B cell (primary cell): ENCODE measurements at regions not wholly inside any gene's neighbourhood (a gene's known extent, or its start where the extent isn't known, plus 50 kb on each side); places are given as distances from the start of the nearest gene placed in this dataset.

Source experiments
- EZH2 ChIP-seq: IDR thresholded peaks from 2 replicates; pipeline ENCODE4 v1.6.1; 2012; ENCODE audit warnings: borderline replicate concordance, low read depth, mild to moderate bottlenecking, moderate library complexity, low read length; ENCODE audit not compliant: insufficient read depth, poor library complexity, severe bottlenecking
- TF ChIP-seq, protein P1 (sequence below): fragments of 200-600 bp; IDR thresholded peaks from one replicate; pipeline ENCODE4 v1.8.0; 2022; ENCODE audit warnings: antibody characterized with exemption, mild to moderate bottlenecking

DNA sequence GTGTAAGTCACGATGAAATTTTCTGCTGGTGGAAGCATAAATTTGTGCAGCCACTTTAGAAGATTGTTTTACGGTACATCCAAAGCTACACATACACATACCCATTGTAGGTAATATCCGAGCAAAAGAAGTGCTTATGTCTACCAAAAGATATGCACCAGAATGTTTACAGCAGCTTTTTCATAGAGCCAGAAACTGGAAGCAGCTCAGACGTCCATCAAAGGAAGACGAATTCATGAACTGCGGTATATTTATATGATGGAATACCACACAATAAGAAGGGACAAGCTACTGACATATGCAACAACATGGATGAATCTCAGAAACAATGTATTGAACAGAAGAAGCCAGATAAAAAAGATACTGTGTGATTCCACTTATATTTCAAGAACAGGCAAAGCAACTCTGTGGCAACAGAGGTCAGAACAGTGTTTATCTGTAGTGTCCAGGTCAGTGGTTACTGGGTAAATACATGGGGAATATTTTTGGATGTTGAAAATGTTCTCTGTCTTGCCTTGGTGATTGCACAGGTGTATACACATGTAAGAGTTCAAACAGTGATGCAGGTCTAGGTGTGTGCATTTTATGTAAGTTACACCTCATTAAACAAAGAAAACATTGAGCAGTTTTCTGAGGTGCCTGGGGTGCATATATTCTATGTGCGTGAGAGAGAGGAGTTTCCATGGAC lies 51.9 kb upstream of the EXOC2 start:
- TF ChIP-seq, protein P1, sequence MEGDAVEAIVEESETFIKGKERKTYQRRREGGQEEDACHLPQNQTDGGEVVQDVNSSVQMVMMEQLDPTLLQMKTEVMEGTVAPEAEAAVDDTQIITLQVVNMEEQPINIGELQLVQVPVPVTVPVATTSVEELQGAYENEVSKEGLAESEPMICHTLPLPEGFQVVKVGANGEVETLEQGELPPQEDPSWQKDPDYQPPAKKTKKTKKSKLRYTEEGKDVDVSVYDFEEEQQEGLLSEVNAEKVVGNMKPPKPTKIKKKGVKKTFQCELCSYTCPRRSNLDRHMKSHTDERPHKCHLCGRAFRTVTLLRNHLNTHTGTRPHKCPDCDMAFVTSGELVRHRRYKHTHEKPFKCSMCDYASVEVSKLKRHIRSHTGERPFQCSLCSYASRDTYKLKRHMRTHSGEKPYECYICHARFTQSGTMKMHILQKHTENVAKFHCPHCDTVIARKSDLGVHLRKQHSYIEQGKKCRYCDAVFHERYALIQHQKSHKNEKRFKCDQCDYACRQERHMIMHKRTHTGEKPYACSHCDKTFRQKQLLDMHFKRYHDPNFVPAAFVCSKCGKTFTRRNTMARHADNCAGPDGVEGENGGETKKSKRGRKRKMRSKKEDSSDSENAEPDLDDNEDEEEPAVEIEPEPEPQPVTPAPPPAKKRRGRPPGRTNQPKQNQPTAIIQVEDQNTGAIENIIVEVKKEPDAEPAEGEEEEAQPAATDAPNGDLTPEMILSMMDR = no peak
- no peak for TF ChIP-seq EZH2
